ENCODE measurements at regions not wholly inside any gene's neighbourhood (a gene's known extent, or its start where the extent isn't known, plus 50 kb on each side); places are given as distances from the start of the nearest gene placed in this dataset.
A peak's percentile ranks its signal among the peaks of the same experiment; 100 is the strongest.

DNA sequence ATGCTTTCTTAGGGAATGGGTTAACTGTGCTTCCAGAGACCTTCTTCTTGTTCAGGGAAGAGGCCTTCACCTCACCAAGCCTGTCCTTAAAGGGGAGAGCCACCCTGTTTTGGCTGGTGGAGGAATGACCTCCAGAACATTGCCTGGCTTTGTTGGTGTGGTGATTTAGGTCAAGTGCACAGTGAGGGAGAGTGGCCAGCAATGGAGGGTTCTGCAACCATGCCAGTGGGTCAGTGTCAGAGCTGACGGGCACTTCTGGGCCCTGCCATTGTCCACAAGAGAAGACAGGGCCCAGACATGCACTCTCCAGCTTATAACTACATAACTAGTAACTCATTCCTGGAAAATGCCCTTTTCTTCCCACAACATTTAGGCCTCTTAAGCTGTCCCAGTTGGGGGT, 238.5 kb upstream of the AKR1E2 start:
- WGBS (ENCODE audit: low lambda C conversion rate, missing lambda C conversion rate) = 100% methylated on average over 1 of the region's 1 CpG
- no peak overlapping the region for H2AFZ ChIP-seq

DNA sequence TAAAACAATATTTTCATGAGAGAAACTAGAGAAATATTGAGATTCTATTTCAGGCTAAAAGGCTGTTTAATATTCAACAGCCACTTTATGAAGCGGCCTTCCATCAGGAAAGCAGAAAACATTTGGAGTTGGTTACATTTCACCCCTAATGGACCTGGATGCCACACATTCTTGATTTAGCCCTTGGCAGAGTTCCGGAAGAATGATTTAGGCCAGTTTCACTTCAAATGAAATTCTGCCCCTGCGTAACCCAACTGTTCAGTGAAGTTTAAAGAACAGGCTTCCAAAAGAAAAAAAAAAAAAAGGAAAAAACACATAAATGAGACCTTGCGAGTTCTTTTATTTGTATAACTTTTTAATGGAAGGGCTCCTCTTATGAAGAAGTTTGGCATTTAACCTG, 239.2 kb upstream of the AKR1E2 start:
- H3K27me3 ChIP-seq = no peaks in the 10 kb centered on the region
- no peaks in the 10 kb centered on the region for H3K9me3 ChIP-seq (ENCODE audit: low read depth)
- no peak overlapping the region for H3K27ac ChIP-seq
- no peaks in the 10 kb centered on the region for H3K9me2 ChIP-seq (replicated peaks; ENCODE audit: insufficient read depth)
- no peaks in the 10 kb centered on the region for H3K4me1 ChIP-seq (ENCODE audit: insufficient read depth)
- H3K4me3 ChIP-seq = no peak overlapping the region
- no peak for TF ChIP-seq EZH2 (IDR thresholded peaks at IDR 0.05; ENCODE audit: borderline replicate concordance)
- TF ChIP-seq, protein P1, sequence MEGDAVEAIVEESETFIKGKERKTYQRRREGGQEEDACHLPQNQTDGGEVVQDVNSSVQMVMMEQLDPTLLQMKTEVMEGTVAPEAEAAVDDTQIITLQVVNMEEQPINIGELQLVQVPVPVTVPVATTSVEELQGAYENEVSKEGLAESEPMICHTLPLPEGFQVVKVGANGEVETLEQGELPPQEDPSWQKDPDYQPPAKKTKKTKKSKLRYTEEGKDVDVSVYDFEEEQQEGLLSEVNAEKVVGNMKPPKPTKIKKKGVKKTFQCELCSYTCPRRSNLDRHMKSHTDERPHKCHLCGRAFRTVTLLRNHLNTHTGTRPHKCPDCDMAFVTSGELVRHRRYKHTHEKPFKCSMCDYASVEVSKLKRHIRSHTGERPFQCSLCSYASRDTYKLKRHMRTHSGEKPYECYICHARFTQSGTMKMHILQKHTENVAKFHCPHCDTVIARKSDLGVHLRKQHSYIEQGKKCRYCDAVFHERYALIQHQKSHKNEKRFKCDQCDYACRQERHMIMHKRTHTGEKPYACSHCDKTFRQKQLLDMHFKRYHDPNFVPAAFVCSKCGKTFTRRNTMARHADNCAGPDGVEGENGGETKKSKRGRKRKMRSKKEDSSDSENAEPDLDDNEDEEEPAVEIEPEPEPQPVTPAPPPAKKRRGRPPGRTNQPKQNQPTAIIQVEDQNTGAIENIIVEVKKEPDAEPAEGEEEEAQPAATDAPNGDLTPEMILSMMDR (IDR thresholded peaks at IDR 0.05; ENCODE audit: poor library complexity) = no peak
- no peak for TF ChIP-seq EZH2phosphoT487 (IDR thresholded peaks at IDR 0.05; ENCODE audit: low read depth, severe bottlenecking, unreplicated experiment)
- 47% methylated on average over 4 of the region's 4 CpGs for WGBS (ENCODE audit: low lambda C conversion rate, missing lambda C conversion rate)
- H3K36me3 ChIP-seq (replicated peaks; ENCODE audit: insufficient read depth, low read depth) = no peaks in the 10 kb centered on the region
- no peak overlapping the region for H3K4me2 ChIP-seq
- no peaks in the 10 kb centered on the region for H4K20me1 ChIP-seq (ENCODE audit: insufficient read depth, poor library complexity, severe bottlenecking)
- DNase-seq (ENCODE audit: low spot score) = peak; percentile 8
- H2AFZ ChIP-seq = no peak overlapping the region
- H3K79me2 ChIP-seq = no peaks in the 10 kb centered on the region

More for the DNA sequence above, 238.5 kb upstream of the AKR1E2 start:
- TF ChIP-seq EZH2 (IDR thresholded peaks at IDR 0.05; ENCODE audit: borderline replicate concordance) = no peak
- TF ChIP-seq, protein P1 (IDR thresholded peaks at IDR 0.05; ENCODE audit: poor library complexity) = no peak
- no peak for TF ChIP-seq EZH2phosphoT487 (IDR thresholded peaks at IDR 0.05; ENCODE audit: low read depth, severe bottlenecking, unreplicated experiment)
- H3K4me2 ChIP-seq = no peak overlapping the region
- no peaks in the 10 kb centered on the region for H3K36me3 ChIP-seq (replicated peaks; ENCODE audit: insufficient read depth, low read depth)
- no peaks in the 10 kb centered on the region for H3K9me2 ChIP-seq (replicated peaks; ENCODE audit: insufficient read depth)
- H3K4me1 ChIP-seq (ENCODE audit: insufficient read depth) = no peaks in the 10 kb centered on the region
- H3K27ac ChIP-seq = no peak overlapping the region
- no peak overlapping the region for H3K4me3 ChIP-seq
- H3K79me2 ChIP-seq = no peaks in the 10 kb centered on the region
- no peaks in the 10 kb centered on the region for H3K27me3 ChIP-seq
- no peaks in the 10 kb centered on the region for H3K9me3 ChIP-seq (ENCODE audit: low read depth)
- no peak for DNase-seq (ENCODE audit: low spot score)
- no peaks in the 10 kb centered on the region for H4K20me1 ChIP-seq (ENCODE audit: insufficient read depth, poor library complexity, severe bottlenecking)

DNA sequence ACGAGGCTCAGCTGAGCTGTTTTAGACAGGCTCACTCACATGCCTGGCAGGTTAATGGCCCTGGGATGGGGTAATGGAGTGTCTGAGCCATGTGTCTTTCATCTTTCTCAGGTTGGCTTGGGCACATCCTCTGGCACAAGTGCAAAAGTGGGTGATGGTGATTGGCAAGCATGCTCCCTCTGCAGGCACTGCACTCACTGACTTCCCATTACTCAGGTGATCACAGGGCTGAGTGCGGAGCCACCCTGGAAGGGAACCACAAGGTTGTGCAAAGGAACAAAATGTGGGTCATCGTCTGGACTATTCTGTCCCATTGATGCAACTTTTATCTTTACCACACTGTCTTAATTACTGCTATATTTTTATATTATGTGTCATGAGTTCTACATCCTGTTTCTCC, 244.1 kb upstream of the AKR1E2 start:
- no peaks in the 10 kb centered on the region for H3K4me1 ChIP-seq (ENCODE audit: insufficient read depth)
- no peak overlapping the region for H3K4me2 ChIP-seq
- H3K27ac ChIP-seq = no peak overlapping the region
- no peak for DNase-seq (ENCODE audit: low spot score)
- H3K27me3 ChIP-seq = no peaks in the 10 kb centered on the region
- no peaks in the 10 kb centered on the region for H3K9me3 ChIP-seq (ENCODE audit: low read depth)
- TF ChIP-seq EZH2phosphoT487 (IDR thresholded peaks at IDR 0.05; ENCODE audit: low read depth, severe bottlenecking, unreplicated experiment) (no peak), EZH2 (IDR thresholded peaks at IDR 0.05; ENCODE audit: borderline replicate concordance) (no peak)
- TF ChIP-seq, protein P1 (IDR thresholded peaks at IDR 0.05; ENCODE audit: poor library complexity) = no peak
- no peaks in the 10 kb centered on the region for H3K9me2 ChIP-seq (replicated peaks; ENCODE audit: insufficient read depth)
- 89% methylated on average over 3 of the region's 3 CpGs for WGBS (ENCODE audit: low lambda C conversion rate, missing lambda C conversion rate)
- no peaks in the 10 kb centered on the region for H3K79me2 ChIP-seq
- H3K36me3 ChIP-seq (replicated peaks; ENCODE audit: insufficient read depth, low read depth) = no peaks in the 10 kb centered on the region
- H2AFZ ChIP-seq = no peak overlapping the region
- no peak overlapping the region for H3K4me3 ChIP-seq
- no peaks in the 10 kb centered on the region for H4K20me1 ChIP-seq (ENCODE audit: insufficient read depth, poor library complexity, severe bottlenecking)

DNA sequence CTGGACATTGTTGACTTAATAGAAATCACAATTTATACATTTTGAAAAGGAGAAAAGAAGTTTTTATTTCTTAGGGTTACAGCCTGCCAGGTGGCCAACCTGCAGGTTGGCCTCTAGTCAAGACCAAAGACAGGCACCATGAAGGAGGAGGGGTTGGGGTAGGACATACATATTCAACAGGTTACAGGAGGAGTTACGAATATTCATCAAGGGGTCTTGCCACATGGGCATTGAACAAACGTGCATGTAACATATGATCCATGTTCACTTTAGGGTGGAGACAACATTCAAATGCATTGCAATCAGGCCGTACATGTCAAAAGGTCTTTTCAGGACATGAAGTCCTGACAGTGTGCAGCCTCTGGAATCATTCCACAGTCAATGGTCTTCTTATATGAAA, 246.2 kb upstream of the AKR1E2 start:
- Histone ChIP-seq H3K4me1 (ENCODE audit: insufficient read depth) (no peaks in the 10 kb centered on the region), H3K4me2 (no peak overlapping the region), H3K36me3 (replicated peaks; ENCODE audit: insufficient read depth, low read depth) (no peaks in the 10 kb centered on the region), H3K9me3 (ENCODE audit: low read depth) (no peaks in the 10 kb centered on the region), H3K27me3 (no peaks in the 10 kb centered on the region), H2AFZ (no peak overlapping the region), H3K9me2 (replicated peaks; ENCODE audit: insufficient read depth) (no peaks in the 10 kb centered on the region), H3K27ac (no peak overlapping the region), H3K79me2 (no peaks in the 10 kb centered on the region), H3K4me3 (no peak overlapping the region), H4K20me1 (ENCODE audit: insufficient read depth, poor library complexity, severe bottlenecking) (no peaks in the 10 kb centered on the region)
- 88% methylated on average over 3 of the region's 3 CpGs for WGBS (ENCODE audit: low lambda C conversion rate, missing lambda C conversion rate)
- TF ChIP-seq EZH2 (IDR thresholded peaks at IDR 0.05; ENCODE audit: borderline replicate concordance) = no peak
- no peak for DNase-seq (ENCODE audit: low spot score)
